Transverse colon (tissue), 4 donors: ENCODE measurements at regions not wholly inside any gene's neighbourhood (a gene's known extent, or its start where the extent isn't known, plus 50 kb on each side); places are given as distances from the start of the nearest gene placed in this dataset.

Experiments used
- DNase-seq: peaks from one replicate; pipeline ENCODE4 v3.0.0-alpha.2; 2019
- H3K27ac ChIP-seq, 4 donors: fragments of 200-600 bp; sonication (generic); 2 replicates each; pipeline ENCODE4 v1.5.1; 2016 to 2018; ENCODE audit warnings: inconsistent platforms in 4 of 4
- H3K27me3 ChIP-seq: fragments of 200-600 bp; sonication (generic); 2 replicates; pipeline ENCODE4 v1.5.1; 2017; ENCODE audit warnings: inconsistent platforms
- H3K36me3 ChIP-seq, 4 donors: fragments of 200-600 bp; sonication (generic); 2 replicates each; pipeline ENCODE4 v1.5.1; 2017 to 2019; ENCODE audit warnings: inconsistent platforms in 4 of 4
- H3K4me1 ChIP-seq, 4 donors: fragments of 200-600 bp; sonication (generic); 2 replicates each; pipeline ENCODE4 v1.5.1; 2017 to 2020; ENCODE audit warnings: inconsistent platforms in 4 of 4
- H3K4me3 ChIP-seq, 4 donors: fragments of 200-600 bp; sonication (generic); 1 replicate in 1 of 4; 2 replicates in 3 of 4; pipeline versions ENCODE4 v1.5.1 to v1.6.1; 2017 to 2019; ENCODE audit warnings: inconsistent platforms in 4 of 4
- H3K9me3 ChIP-seq, 2 donors: fragments of 200-600 bp; sonication (generic); 2 replicates each; pipeline ENCODE4 v1.5.1; 2017 to 2019; ENCODE audit warnings: inconsistent platforms in 2 of 2
- EP300 ChIP-seq: sonication (generic); formaldehyde crosslinking; IDR thresholded peaks from one replicate; pipeline ENCODE4 v1.6.1; 2017; ENCODE audit warnings: antibody characterized with exemption, low read depth
- POLR2A ChIP-seq: fragments of 450-650 bp; IDR thresholded peaks from one replicate; pipeline ENCODE4 v1.6.1; 2016; ENCODE audit warnings: antibody characterized with exemption, mild to moderate bottlenecking, moderate library complexity
- POLR2AphosphoS5 ChIP-seq, 3 donors: sonication (generic); formaldehyde crosslinking; IDR thresholded peaks; one replicate each; pipeline ENCODE4 v1.6.1; 2016; ENCODE audit warnings: antibody characterized with exemption in 3 of 3
- WGBS, 2 donors: methylation state at CpG; one replicate each; pipeline ENCODE4 v1.1.5; 2018; ENCODE audit warnings: low coverage in 1 of 2; 5-methylcytosine and 5-hydroxymethylcytosine counted together
- in situ Hi-C, 4 donors: fragments of 200-750 bp; cut with MboI; loops; one replicate each; pipeline versions ENCODE4 v1.15.0 to v1.15.1; 2017; ENCODE audit warnings: low sequenced_read_pairs in 3 of 4, low pct_ligation_motif_present in 1 of 4, low pct_unique_long_range_greater_than_20kb in 1 of 4
- intact Hi-C: fragments of 100-400 bp; cut with DNase I; formaldehyde crosslinking; loops from one replicate; pipeline ENCODE4 v1.15.1; 2023; ENCODE audit warnings: low total_unique reads
- TF ChIP-seq, protein P1 (sequence below), 5 experiments: fragments of 200-600 bp in 3 of 5; fragments of 450-650 bp in 2 of 5; sonication (generic) in 3 of 5; IDR thresholded peaks; 1 replicate in 2 of 5; 2 replicates in 3 of 5; pipeline ENCODE4 v1.5.1; 2016 to 2017; ENCODE audit warnings: antibody characterized with exemption in 5 of 5, inconsistent platforms in 3 of 5, mild to moderate bottlenecking in 2 of 5, moderate library complexity in 1 of 5

GRCh38 chr2:121831841-121832240 is 76.4 kb downstream of the TSN start:
- TF ChIP-seq, protein P1, sequence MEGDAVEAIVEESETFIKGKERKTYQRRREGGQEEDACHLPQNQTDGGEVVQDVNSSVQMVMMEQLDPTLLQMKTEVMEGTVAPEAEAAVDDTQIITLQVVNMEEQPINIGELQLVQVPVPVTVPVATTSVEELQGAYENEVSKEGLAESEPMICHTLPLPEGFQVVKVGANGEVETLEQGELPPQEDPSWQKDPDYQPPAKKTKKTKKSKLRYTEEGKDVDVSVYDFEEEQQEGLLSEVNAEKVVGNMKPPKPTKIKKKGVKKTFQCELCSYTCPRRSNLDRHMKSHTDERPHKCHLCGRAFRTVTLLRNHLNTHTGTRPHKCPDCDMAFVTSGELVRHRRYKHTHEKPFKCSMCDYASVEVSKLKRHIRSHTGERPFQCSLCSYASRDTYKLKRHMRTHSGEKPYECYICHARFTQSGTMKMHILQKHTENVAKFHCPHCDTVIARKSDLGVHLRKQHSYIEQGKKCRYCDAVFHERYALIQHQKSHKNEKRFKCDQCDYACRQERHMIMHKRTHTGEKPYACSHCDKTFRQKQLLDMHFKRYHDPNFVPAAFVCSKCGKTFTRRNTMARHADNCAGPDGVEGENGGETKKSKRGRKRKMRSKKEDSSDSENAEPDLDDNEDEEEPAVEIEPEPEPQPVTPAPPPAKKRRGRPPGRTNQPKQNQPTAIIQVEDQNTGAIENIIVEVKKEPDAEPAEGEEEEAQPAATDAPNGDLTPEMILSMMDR (IDR thresholded peaks at IDR 0.05): no peak
- TF ChIP-seq EP300 (no peak), POLR2A (no peak), POLR2AphosphoS5 (IDR thresholded peaks at IDR 0.05) (no peak)
- no peaks in the 10 kb centered on the region for H3K4me1 ChIP-seq
- intact Hi-C loops (no loop called here), in situ Hi-C loops (no loop called here)
- H3K4me3 ChIP-seq: no peak overlapping the region
- no peaks in the 10 kb centered on the region for H3K9me3 ChIP-seq
- H3K27ac ChIP-seq: no peak overlapping the region
- no peak for DNase-seq
- no peaks in the 10 kb centered on the region for H3K27me3 ChIP-seq
- no peaks in the 10 kb centered on the region for H3K36me3 ChIP-seq
- 77 to 83% methylated on average over 1 to 9 of the region's 9 CpGs for WGBS, 2 donors

- TF ChIP-seq EP300 (no peak), POLR2AphosphoS5 (IDR thresholded peaks at IDR 0.05) (no peak), POLR2A (no peak)
- TF ChIP-seq, protein P1 (IDR thresholded peaks at IDR 0.05): no peak
- intact Hi-C loops (no loop called here), in situ Hi-C loops (no loop called here)
- Histone ChIP-seq H3K9me3 (no peaks in the 10 kb centered on the region), H3K4me3 (no peak overlapping the region), H3K36me3 (no peaks in the 10 kb centered on the region), H3K27ac (no peak overlapping the region), H3K4me1 (no peaks in the 10 kb centered on the region), H3K27me3 (no peaks in the 10 kb centered on the region)
- 81 to 85% methylated on average over 12 to 14 of the region's 14 CpGs for WGBS, 2 donors
- DNase-seq: no peak
These were observed 77.2 kb downstream of the TSN start for GRCh38 chr2:121832412-121833357.

DNA sequence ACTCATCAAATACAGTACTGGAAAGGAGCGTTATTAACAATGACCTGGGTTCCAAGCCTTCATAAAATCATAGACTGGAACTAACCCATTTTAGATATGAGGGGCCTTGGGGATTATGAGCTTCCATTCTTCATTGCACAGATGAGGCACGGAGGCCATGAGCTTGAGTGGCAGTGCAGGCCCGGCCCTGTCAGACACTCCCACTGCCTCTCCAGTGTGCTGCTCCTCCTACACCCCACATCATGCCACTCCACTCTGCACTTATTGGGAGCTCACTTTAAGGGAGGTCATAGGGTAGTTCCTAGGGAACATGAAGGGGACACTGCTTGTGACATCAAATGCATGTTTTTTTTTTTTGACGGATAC is 77.9 kb downstream of the TSN start:
- WGBS, 2 donors: 80 to 83% methylated on average over 3 to 4 of the region's 4 CpGs
- H3K9me3 ChIP-seq: no peaks in the 10 kb centered on the region
- intact Hi-C loops: no loop called here
- H3K4me1 ChIP-seq: peaks cover 0 to 3% (median 0%) of the 10 kb centered on the region in 4 donors
- no peak overlapping the region for H3K27ac ChIP-seq
- no peak overlapping the region for H3K4me3 ChIP-seq
- no peaks in the 10 kb centered on the region for H3K27me3 ChIP-seq
- no peak for DNase-seq
- H3K36me3 ChIP-seq: no peaks in the 10 kb centered on the region
- TF ChIP-seq EP300 (no peak), POLR2AphosphoS5 (IDR thresholded peaks at IDR 0.05) (no peak)
- TF ChIP-seq, protein P1 (IDR thresholded peaks at IDR 0.05): no peak
- in situ Hi-C loops: no loop called here

GRCh38 chr2:121836611-121837010 is 81.2 kb downstream of the TSN start:
- H3K27me3 ChIP-seq: no peaks in the 10 kb centered on the region
- in situ Hi-C loops: no loop called here
- no peak for TF ChIP-seq EP300
- no peak for TF ChIP-seq POLR2A
- TF ChIP-seq, protein P1 (IDR thresholded peaks at IDR 0.05): no peak
- no peak for TF ChIP-seq POLR2AphosphoS5 (IDR thresholded peaks at IDR 0.05)
- no peaks in the 10 kb centered on the region for H3K36me3 ChIP-seq
- WGBS, 2 donors: 63 to 82% methylated on average over 4 to 10 of the region's 10 CpGs
- intact Hi-C loops: no loop called here
- no peak overlapping the region for H3K27ac ChIP-seq
- peaks cover 0 to 3% (median 0%) of the 10 kb centered on the region in 4 donors for H3K4me1 ChIP-seq
- no peak for DNase-seq
- H3K4me3 ChIP-seq: no peak overlapping the region
- no peaks in the 10 kb centered on the region for H3K9me3 ChIP-seq
